Dermis blood vessel endothelial cell (primary cell): ENCODE measurements at regions not wholly inside any gene's neighbourhood (a gene's known extent, or its start where the extent isn't known, plus 50 kb on each side); places are given as distances from the start of the nearest gene placed in this dataset.
"Not testable (repeated sequence)": the region's sequence is repeated elsewhere in the genome, so short reads cannot be mapped to it uniquely, and the experiment has no call there.

ENCODE experiments used
- DNase-seq: peaks from one replicate; pipeline ENCODE4 v3.0.0; 2010

GRCh38 chr1:198935306-198935921 is 296.6 kb downstream of the PTPRC start:
- DNase-seq: peak; percentile 100

DNA sequence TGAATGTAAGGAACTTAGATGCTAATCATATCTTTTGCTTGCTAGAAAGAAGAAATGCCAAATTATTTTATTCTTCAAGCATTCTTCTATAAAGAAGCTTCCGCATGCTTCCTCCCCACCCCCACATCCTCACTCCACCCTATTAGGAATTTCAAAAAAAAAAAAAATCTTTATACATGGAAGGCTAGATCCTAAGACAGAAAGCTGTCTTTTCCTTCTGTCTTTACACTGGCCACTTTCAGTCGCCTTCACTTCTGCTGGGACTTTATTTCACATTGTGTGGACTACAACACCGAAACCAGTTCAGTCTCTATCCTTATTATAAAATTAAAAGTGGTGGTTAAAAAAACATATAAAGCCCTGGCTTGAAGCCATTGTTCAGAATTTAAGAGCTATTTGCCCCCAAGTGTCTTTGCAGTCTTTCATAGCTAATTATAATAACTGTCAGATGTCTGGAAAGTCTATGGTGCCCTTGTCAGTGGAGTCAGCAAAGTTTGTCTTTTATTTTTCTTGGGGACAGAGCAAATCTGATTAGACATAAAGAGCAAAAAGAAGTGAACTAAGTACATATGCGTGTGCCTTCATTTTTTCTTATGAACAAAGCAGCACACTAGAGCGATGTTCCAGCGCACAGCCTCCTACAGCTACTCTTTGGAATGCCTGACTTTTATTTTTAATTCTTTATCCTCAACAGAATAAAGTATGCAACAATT is 297.7 kb downstream of the PTPRC start:
- peak; percentile 71 for DNase-seq

DNA sequence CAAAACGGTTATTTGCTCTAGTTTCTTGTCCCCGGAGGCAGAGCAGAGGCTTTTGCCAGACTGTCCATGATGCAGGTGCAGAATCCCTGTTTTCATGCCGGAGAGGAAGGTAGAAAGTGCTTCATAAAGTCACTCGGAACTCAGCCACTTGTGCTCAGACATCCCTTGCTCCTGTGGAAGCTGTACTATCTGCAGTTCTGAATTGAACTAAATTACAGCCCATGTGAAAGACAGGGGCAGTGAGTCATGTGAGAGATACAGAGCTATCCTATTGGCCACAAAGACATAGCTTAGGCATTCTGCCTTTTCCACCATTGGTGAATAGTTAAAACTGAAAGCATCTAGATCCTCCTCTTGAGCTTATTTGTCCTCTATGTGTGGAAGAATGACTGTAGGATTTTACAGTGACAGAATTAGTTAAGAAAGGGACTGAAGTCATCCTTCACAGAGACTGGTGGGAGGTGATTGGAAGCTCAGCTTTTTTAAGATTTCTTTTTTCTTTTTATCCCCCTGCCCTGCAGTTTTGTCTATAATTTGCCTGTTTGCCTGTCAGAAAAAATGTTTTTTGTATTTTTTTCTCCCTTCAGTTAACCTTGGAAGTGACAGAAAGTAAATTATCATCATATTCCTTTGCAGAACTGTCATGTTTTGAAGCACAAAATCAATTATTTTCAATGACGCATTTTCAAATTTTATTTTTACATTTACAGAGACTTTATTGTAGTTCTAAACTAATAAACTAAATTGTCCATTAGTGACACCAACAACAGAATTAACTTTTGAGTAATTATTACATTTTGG is 298.6 kb downstream of the PTPRC start:
- DNase-seq: peak; percentile 96

GRCh38 chr1:198939286-198939685 is 300.4 kb downstream of the PTPRC start:
- DNase-seq: no peak

GRCh38 chr1:198939956-198940355 is 301.1 kb downstream of the PTPRC start:
- DNase-seq: no peak

GRCh38 chr1:198942466-198942865 is 303.6 kb downstream of the PTPRC start:
- no peak for DNase-seq

DNA sequence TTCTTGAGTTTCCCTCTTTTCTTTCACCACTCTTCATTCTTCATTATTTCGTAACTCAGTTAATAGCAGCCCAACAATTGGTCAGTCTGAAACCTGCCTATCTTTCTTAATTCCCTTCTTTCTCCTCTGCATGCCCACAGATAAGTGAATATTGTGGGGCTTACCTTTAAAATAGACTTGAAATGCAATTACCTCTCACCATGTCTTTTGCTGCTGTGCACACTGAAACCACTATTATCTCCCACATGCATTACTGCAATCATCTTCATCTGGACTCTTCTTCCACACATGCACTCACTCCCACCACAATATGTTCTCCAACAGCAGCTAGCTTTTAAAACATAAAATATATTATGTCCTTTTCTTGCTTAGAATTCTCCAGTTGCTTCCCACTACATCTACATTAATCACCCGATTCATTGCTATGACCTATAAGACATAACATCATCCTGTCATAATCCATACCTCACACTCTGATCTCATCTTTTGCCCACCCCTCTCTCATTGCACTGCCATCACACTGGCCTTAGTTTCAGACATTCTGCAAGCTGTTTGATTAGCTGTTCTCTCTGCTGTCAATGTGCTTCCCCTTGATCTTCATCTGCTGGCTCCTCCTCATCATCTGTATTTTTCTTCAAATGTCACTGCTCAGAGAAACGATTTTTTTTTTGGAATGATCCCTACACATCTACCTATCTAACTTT is 304.8 kb downstream of the PTPRC start:
- DNase-seq: no peak

GRCh38 chr1:198947456-198947855 is 308.6 kb downstream of the PTPRC start:
- DNase-seq: no peak

- DNase-seq: no peak
These were observed 310.2 kb downstream of the PTPRC start for GRCh38 chr1:198948895-198949659.

DNA sequence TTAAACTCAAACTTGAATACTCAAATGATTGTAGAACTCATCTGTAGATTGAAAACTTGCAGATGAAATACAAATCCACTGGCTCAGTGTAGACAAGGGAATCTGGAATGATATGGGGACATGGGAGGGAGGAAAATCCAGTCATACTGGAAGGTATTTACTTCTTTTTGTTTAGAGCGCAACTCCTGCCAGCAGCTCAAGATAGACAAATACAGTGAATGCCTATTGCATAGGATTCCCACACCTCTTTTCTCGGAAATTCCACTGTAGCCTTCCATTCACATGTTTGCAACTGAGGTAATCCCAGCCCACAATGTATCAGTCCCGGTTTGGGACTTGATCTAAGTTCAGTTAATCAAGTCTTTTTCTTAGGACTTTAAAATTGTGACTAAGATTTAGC is 311.2 kb downstream of the PTPRC start:
- DNase-seq: no peak

DNA sequence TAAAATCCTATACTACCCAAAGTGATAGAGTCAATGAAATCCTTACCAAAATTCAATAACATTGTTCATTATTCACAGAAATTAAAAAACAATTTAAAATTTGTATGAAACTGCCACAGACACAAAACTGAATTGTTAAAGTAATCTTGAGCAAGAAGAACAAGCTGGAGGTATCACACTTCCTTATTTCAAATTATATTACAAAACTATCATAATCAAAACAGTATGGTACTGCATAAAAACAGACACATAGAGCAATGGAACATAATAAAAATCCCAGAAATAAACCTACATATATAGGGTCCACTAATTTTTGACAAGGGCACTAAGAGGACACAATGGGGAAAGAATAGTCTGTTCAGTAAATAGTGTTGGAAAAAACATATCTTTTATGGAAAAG is 316.2 kb downstream of the PTPRC start:
- DNase-seq: no peak

GRCh38 chr1:198957044-198957443 is 318.2 kb downstream of the PTPRC start:
- DNase-seq: no peak

DNA sequence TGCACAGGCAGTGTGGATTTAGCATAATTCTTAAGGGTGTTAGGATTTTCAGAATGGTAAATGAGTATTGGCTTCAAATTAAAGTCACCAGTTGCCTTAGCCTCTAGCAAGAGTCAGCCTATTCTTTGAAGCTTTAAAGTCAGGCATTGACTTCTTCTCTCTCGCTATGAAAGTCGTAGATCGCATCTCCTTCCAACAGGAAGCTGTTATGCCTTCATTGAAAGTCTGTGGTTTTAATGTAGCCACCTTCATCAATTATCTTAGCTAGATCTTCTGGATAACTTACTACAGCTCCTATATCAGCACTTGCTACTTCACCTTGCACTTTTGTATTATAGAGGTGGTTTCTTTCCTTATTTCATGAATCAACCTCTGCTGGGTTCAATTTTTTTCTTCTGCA is 320.2 kb downstream of the PTPRC start:
- no peak for DNase-seq

- DNase-seq: no peak
These were observed 320.8 kb downstream of the PTPRC start for GRCh38 chr1:198959676-198960075.

- not testable (repeated sequence) for DNase-seq
These were observed 325.0 kb downstream of the PTPRC start for GRCh38 chr1:198963796-198964195.

- DNase-seq: no peak
These were observed 327.7 kb downstream of the PTPRC start for GRCh38 chr1:198966519-198966918.

GRCh38 chr1:198967566-198967965 is 328.7 kb downstream of the PTPRC start:
- DNase-seq: no peak

GRCh38 chr1:198968866-198969265 is 330.0 kb downstream of the PTPRC start:
- DNase-seq: no peak

DNA sequence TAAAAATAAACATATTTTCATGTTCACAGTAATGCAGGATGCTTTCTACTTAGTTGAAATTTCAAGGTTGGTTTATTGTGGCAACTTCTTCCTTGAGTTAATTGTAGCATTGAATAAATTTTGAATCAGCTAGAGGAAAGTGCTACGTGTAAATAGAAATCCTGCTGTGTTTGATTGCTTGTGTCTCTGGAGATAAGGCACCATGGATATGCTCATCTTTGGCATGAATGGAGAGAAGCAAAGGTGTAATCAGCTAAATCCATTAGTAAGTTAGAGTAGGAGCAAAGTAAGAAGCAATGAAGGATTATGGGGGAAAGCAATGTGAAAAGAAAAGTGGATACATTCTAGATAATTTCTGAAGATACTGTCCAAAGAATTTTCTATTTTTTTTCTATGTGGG is 331.1 kb downstream of the PTPRC start:
- no peak for DNase-seq

GRCh38 chr1:198970916-198971315 is 332.1 kb downstream of the PTPRC start:
- no peak for DNase-seq

GRCh38 chr1:198977909-198978308 is 339.1 kb downstream of the PTPRC start:
- no peak for DNase-seq

DNA sequence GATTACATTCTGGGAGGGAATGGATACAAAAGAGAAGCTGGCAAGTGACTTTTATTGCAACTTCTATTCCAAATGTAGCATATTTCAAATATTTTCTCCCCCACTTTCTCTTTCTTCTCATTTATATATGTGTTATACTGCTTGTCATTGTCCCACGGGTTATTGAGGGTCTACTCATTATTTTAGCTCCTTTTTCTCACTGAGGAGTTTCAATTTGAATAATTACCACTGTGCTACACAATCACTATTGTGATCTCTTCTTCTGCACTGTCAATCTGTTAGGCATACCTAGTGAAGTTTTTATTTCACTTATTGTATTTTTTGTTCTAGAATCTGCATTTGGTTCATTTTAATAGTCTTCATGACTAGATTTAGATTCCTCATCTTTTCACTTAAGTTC is 339.7 kb downstream of the PTPRC start:
- DNase-seq: no peak
